ENCODE measurements at regions not wholly inside any gene's neighbourhood (a gene's known extent, or its start where the extent isn't known, plus 50 kb on each side); places are given as distances from the start of the nearest gene placed in this dataset.

GRCh38 chr9:119662329-119662728 lies 293.1 kb upstream of the BRINP1 start:
- TF ChIP-seq POLR2AphosphoS5 (IDR thresholded peaks at IDR 0.05) (no peak), CTCF (IDR thresholded peaks at IDR 0.05) (no peak), POLR2A (IDR thresholded peaks at IDR 0.05) (no peak), EP300 (IDR thresholded peaks at IDR 0.05; ENCODE audit: low read depth) (no peak)
